ENCODE measurements at regions not wholly inside any gene's neighbourhood (a gene's known extent, or its start where the extent isn't known, plus 50 kb on each side); places are given as distances from the start of the nearest gene placed in this dataset.

DNA sequence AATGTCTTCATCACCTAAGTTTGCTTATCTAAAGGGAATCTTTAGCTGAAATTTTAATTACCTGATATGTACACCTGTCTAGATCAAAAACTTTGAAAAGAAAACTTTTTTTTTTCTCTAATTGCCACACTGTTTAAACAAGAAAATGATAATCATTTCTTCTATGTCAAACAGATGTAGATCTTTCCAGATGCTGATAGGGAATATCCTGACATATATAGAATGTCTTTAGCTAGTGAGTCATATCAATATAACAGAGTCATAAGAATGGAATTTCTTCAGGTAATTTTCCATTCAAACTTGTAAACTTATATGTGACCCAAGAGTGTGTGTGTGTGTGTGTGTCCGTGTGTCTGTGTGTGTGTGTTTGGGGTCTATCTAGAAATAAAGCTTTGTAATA lies 271.9 kb downstream of the GPM6A start:
- Histone ChIP-seq H4K20me1 (ENCODE audit: insufficient read depth, low read length, poor library complexity, severe bottlenecking) (no peaks in the 10 kb centered on the region), H3K36me3 (ENCODE audit: insufficient read depth, low read length) (no peaks in the 10 kb centered on the region), H3K4me3 (ENCODE audit: low read length, poor library complexity, severe bottlenecking) (no peak overlapping the region), H3K4me2 (ENCODE audit: low read depth, low read length, poor library complexity, severe bottlenecking) (no peak overlapping the region), H3K79me2 (ENCODE audit: insufficient read depth, low read length) (no peaks in the 10 kb centered on the region), H3F3A (ENCODE audit: low read depth) (no peaks in the 10 kb centered on the region), H3K9me2 (replicated peaks; ENCODE audit: low read depth, low read length) (no peaks in the 10 kb centered on the region), H3K4me1 (ENCODE audit: insufficient read depth, low read length, poor library complexity, severe bottlenecking) (no peaks in the 10 kb centered on the region), H2AFZ (ENCODE audit: low read length) (no peak overlapping the region), H3K27me3 (ENCODE audit: insufficient read depth, low read length, poor library complexity, severe bottlenecking) (no peaks in the 10 kb centered on the region), H3K9me3 (ENCODE audit: insufficient read depth, low read depth, low read length) (no peaks in the 10 kb centered on the region), H3K9ac (ENCODE audit: low read depth, low read length, poor library complexity, severe bottlenecking) (no peak overlapping the region)
- no peak for TF ChIP-seq EZH2phosphoT487 (IDR thresholded peaks at IDR 0.05; ENCODE audit: borderline replicate concordance)
- TF ChIP-seq, protein P1, sequence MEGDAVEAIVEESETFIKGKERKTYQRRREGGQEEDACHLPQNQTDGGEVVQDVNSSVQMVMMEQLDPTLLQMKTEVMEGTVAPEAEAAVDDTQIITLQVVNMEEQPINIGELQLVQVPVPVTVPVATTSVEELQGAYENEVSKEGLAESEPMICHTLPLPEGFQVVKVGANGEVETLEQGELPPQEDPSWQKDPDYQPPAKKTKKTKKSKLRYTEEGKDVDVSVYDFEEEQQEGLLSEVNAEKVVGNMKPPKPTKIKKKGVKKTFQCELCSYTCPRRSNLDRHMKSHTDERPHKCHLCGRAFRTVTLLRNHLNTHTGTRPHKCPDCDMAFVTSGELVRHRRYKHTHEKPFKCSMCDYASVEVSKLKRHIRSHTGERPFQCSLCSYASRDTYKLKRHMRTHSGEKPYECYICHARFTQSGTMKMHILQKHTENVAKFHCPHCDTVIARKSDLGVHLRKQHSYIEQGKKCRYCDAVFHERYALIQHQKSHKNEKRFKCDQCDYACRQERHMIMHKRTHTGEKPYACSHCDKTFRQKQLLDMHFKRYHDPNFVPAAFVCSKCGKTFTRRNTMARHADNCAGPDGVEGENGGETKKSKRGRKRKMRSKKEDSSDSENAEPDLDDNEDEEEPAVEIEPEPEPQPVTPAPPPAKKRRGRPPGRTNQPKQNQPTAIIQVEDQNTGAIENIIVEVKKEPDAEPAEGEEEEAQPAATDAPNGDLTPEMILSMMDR (conservative IDR thresholded peaks at IDR 0.05; ENCODE audit: low read length), result no peak

DNA sequence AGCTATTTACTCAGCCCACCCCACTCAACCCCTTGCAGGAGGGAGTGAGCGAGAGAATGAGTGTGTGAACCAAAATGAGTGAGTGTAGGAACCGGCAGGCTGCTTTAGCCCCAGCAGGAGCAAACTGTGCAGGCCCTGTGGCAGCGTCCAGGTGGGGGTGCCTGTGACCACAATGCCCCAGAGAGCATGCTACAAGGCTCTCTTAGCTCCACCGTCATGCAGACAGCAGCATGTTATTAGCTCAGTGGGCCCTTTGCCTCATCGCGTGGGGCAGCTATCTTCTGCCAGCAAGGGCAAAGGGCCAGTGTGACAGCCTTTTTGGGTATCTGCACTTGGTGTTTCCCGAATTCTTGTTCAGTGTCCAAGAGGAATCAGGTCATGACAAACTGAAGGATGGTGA lies 271.3 kb downstream of the GPM6A start:
- H2AFZ ChIP-seq (ENCODE audit: low read length), result no peak overlapping the region
- no peak for TF ChIP-seq EZH2phosphoT487 (IDR thresholded peaks at IDR 0.05; ENCODE audit: borderline replicate concordance)
- TF ChIP-seq, protein P1 (conservative IDR thresholded peaks at IDR 0.05; ENCODE audit: low read length), result no peak

DNA sequence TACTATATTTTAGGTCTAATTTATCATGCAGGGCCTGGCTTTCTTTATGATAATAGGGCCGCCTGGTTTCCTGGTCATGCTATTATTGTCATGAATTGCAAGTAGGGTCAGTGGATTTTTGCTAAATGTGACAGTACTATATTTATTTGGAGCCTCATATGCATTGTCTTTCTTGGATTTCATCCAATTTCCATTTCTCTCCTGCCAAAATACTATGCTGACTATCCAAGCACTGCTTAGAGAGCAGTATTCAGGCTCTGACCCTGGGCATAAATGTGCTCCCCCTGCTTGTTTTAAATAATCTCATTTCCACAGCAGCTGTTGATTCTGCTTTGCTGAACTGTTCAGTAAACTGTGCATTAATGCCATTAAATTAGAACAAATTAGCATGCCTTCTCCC lies 269.3 kb downstream of the GPM6A start:
- no peaks in the 10 kb centered on the region for H4K20me1 ChIP-seq (ENCODE audit: insufficient read depth, low read length, poor library complexity, severe bottlenecking)
- H3K4me2 ChIP-seq (ENCODE audit: low read depth, low read length, poor library complexity, severe bottlenecking), result no peak overlapping the region
- H3K4me1 ChIP-seq (ENCODE audit: insufficient read depth, low read length, poor library complexity, severe bottlenecking), result no peaks in the 10 kb centered on the region
- no peaks in the 10 kb centered on the region for H3K27me3 ChIP-seq (ENCODE audit: insufficient read depth, low read length, poor library complexity, severe bottlenecking)
- H3K36me3 ChIP-seq (ENCODE audit: insufficient read depth, low read length), result no peaks in the 10 kb centered on the region
- H3K79me2 ChIP-seq (ENCODE audit: insufficient read depth, low read length), result no peaks in the 10 kb centered on the region
- no peak overlapping the region for H3K9ac ChIP-seq (ENCODE audit: low read depth, low read length, poor library complexity, severe bottlenecking)
- no peak overlapping the region for H3K4me3 ChIP-seq (ENCODE audit: low read length, poor library complexity, severe bottlenecking)
- no peaks in the 10 kb centered on the region for H3K9me3 ChIP-seq (ENCODE audit: insufficient read depth, low read depth, low read length)
- no peaks in the 10 kb centered on the region for H3F3A ChIP-seq (ENCODE audit: low read depth)
- H3K9me2 ChIP-seq (replicated peaks; ENCODE audit: low read depth, low read length), result no peaks in the 10 kb centered on the region
- no peak overlapping the region for H2AFZ ChIP-seq (ENCODE audit: low read length)
- TF ChIP-seq, protein P1 (conservative IDR thresholded peaks at IDR 0.05; ENCODE audit: low read length), result no peak
- no peak for TF ChIP-seq EZH2phosphoT487 (IDR thresholded peaks at IDR 0.05; ENCODE audit: borderline replicate concordance)

More for the DNA sequence above, 271.3 kb downstream of the GPM6A start:
- no peak overlapping the region for H3K4me3 ChIP-seq (ENCODE audit: low read length, poor library complexity, severe bottlenecking)
- H3F3A ChIP-seq (ENCODE audit: low read depth), result no peaks in the 10 kb centered on the region
- H3K9ac ChIP-seq (ENCODE audit: low read depth, low read length, poor library complexity, severe bottlenecking), result no peak overlapping the region
- no peaks in the 10 kb centered on the region for H3K4me1 ChIP-seq (ENCODE audit: insufficient read depth, low read length, poor library complexity, severe bottlenecking)
- H3K27me3 ChIP-seq (ENCODE audit: insufficient read depth, low read length, poor library complexity, severe bottlenecking), result no peaks in the 10 kb centered on the region
- no peaks in the 10 kb centered on the region for H3K36me3 ChIP-seq (ENCODE audit: insufficient read depth, low read length)
- H3K9me3 ChIP-seq (ENCODE audit: insufficient read depth, low read depth, low read length), result no peaks in the 10 kb centered on the region
- no peak overlapping the region for H3K4me2 ChIP-seq (ENCODE audit: low read depth, low read length, poor library complexity, severe bottlenecking)
- H3K9me2 ChIP-seq (replicated peaks; ENCODE audit: low read depth, low read length), result no peaks in the 10 kb centered on the region
- H4K20me1 ChIP-seq (ENCODE audit: insufficient read depth, low read length, poor library complexity, severe bottlenecking), result no peaks in the 10 kb centered on the region
- no peaks in the 10 kb centered on the region for H3K79me2 ChIP-seq (ENCODE audit: insufficient read depth, low read length)
